LNCaP clone FGC (cell line): ENCODE measurements at regions not wholly inside any gene's neighbourhood (a gene's known extent, or its start where the extent isn't known, plus 50 kb on each side); places are given as distances from the start of the nearest gene placed in this dataset.

Experiments
- DNase-seq: peaks from one replicate; pipeline ENCODE4 v3.0.0-alpha.2; 2011; ENCODE audit warnings: low read depth
- H3K4me3 ChIP-seq: 2 replicates; pipeline ENCODE4 v1.5.1; 2011; ENCODE audit warnings: mild to moderate bottlenecking, low read depth, low read length, control low read depth
- CTCF ChIP-seq: IDR thresholded peaks from 2 replicates; pipeline ENCODE4 v1.5.1; 2012; ENCODE audit warnings: mild to moderate bottlenecking; ENCODE audit not compliant: control insufficient read depth, insufficient read depth; ENCODE audit errors: extremely low read depth

- no peak for DNase-seq
- H3K4me3 ChIP-seq, result no peak overlapping the region
- TF ChIP-seq CTCF, result no peak
Measured at GRCh38 chr1:188669728-188670382, 1807.8 kb downstream of the BRINP3 start.

- no peak for DNase-seq
- H3K4me3 ChIP-seq, result no peak overlapping the region
- no peak for TF ChIP-seq CTCF
Measured at GRCh38 chr1:188670837-188671236, 1806.8 kb downstream of the BRINP3 start.

- no peak for DNase-seq
- no peak for TF ChIP-seq CTCF
- no peak overlapping the region for H3K4me3 ChIP-seq
Measured at GRCh38 chr1:188672153-188672552, 1805.5 kb downstream of the BRINP3 start.

- no peak overlapping the region for H3K4me3 ChIP-seq
- TF ChIP-seq CTCF, result no peak
- no peak for DNase-seq
Measured at GRCh38 chr1:188689542-188689941, 1788.1 kb downstream of the BRINP3 start.

GRCh38 chr1:188700116-188700515 lies 1777.5 kb downstream of the BRINP3 start:
- DNase-seq, result no peak
- TF ChIP-seq CTCF, result no peak
- H3K4me3 ChIP-seq, result no peak overlapping the region

- DNase-seq, result no peak
- no peak for TF ChIP-seq CTCF
Measured at GRCh38 chr1:188706742-188707141, 1770.9 kb downstream of the BRINP3 start.

More at GRCh38 chr1:188706742-188707141, 1770.9 kb downstream of the BRINP3 start:
- no peak overlapping the region for H3K4me3 ChIP-seq
